ENCODE measurements at regions not wholly inside any gene's neighbourhood (a gene's known extent, or its start where the extent isn't known, plus 50 kb on each side); places are given as distances from the start of the nearest gene placed in this dataset.

DNA sequence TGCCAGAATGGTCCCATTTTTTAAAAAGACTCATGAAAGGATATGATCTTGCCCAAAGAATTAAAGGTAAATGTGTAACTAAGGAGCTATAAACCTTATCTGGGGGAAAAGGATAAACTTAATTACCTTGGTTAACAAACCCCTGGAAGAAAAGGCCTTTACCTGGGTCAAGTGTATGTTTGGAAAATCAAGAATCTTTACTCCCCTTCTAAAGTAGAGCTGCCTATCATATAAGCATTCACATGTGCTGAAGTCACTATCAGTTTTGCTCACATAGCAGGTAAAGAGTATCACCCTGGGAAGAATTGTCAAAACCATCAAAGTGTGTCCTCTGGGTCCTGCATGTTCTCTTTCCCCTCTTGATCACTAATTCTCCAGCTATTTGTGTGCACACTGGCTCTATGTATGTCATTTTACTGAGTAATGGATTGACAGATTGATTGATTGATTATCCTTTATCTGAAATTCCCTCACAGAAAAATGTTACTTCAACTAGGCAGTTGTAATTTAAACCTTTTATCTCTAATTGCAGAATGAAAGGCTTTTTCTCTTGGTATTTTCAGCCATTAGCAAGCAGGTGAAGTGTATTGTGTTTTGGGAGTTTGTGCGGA is 199.4 kb downstream of the NOL4 start:
- TF ChIP-seq, protein P1, sequence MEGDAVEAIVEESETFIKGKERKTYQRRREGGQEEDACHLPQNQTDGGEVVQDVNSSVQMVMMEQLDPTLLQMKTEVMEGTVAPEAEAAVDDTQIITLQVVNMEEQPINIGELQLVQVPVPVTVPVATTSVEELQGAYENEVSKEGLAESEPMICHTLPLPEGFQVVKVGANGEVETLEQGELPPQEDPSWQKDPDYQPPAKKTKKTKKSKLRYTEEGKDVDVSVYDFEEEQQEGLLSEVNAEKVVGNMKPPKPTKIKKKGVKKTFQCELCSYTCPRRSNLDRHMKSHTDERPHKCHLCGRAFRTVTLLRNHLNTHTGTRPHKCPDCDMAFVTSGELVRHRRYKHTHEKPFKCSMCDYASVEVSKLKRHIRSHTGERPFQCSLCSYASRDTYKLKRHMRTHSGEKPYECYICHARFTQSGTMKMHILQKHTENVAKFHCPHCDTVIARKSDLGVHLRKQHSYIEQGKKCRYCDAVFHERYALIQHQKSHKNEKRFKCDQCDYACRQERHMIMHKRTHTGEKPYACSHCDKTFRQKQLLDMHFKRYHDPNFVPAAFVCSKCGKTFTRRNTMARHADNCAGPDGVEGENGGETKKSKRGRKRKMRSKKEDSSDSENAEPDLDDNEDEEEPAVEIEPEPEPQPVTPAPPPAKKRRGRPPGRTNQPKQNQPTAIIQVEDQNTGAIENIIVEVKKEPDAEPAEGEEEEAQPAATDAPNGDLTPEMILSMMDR (IDR thresholded peaks at IDR 0.05): no peak
- no peak for TF ChIP-seq CREB1 (CRISPR knock-in tag; IDR thresholded peaks at IDR 0.05)
- TF ChIP-seq NR2C2 (CRISPR knock-in tag; IDR thresholded peaks at IDR 0.05): no peak
- TF ChIP-seq CREM (CRISPR knock-in tag; IDR thresholded peaks at IDR 0.05): no peak
- TF ChIP-seq SMAD3 (CRISPR knock-in tag; IDR thresholded peaks at IDR 0.05; ENCODE audit: borderline replicate concordance): no peak
- TF ChIP-seq, protein P2, sequence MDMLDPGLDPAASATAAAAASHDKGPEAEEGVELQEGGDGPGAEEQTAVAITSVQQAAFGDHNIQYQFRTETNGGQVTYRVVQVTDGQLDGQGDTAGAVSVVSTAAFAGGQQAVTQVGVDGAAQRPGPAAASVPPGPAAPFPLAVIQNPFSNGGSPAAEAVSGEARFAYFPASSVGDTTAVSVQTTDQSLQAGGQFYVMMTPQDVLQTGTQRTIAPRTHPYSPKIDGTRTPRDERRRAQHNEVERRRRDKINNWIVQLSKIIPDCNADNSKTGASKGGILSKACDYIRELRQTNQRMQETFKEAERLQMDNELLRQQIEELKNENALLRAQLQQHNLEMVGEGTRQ (CRISPR knock-in tag; IDR thresholded peaks at IDR 0.05): no peak
- TF ChIP-seq, protein P3, sequence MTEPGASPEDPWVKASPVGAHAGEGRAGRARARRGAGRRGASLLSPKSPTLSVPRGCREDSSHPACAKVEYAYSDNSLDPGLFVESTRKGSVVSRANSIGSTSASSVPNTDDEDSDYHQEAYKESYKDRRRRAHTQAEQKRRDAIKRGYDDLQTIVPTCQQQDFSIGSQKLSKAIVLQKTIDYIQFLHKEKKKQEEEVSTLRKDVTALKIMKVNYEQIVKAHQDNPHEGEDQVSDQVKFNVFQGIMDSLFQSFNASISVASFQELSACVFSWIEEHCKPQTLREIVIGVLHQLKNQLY (CRISPR knock-in tag; IDR thresholded peaks at IDR 0.05): no peak
- TF ChIP-seq, protein P4, sequence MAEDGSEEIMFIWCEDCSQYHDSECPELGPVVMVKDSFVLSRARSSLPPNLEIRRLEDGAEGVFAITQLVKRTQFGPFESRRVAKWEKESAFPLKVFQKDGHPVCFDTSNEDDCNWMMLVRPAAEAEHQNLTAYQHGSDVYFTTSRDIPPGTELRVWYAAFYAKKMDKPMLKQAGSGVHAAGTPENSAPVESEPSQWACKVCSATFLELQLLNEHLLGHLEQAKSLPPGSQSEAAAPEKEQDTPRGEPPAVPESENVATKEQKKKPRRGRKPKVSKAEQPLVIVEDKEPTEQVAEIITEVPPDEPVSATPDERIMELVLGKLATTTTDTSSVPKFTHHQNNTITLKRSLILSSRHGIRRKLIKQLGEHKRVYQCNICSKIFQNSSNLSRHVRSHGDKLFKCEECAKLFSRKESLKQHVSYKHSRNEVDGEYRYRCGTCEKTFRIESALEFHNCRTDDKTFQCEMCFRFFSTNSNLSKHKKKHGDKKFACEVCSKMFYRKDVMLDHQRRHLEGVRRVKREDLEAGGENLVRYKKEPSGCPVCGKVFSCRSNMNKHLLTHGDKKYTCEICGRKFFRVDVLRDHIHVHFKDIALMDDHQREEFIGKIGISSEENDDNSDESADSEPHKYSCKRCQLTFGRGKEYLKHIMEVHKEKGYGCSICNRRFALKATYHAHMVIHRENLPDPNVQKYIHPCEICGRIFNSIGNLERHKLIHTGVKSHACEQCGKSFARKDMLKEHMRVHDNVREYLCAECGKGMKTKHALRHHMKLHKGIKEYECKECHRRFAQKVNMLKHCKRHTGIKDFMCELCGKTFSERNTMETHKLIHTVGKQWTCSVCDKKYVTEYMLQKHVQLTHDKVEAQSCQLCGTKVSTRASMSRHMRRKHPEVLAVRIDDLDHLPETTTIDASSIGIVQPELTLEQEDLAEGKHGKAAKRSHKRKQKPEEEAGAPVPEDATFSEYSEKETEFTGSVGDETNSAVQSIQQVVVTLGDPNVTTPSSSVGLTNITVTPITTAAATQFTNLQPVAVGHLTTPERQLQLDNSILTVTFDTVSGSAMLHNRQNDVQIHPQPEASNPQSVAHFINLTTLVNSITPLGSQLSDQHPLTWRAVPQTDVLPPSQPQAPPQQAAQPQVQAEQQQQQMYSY (CRISPR knock-in tag; IDR thresholded peaks at IDR 0.05): no peak
- no peak for TF ChIP-seq ATF1 (CRISPR knock-in tag; IDR thresholded peaks at IDR 0.05)
- TF ChIP-seq SP1 (CRISPR knock-in tag; conservative IDR thresholded peaks at IDR 0.05): no peak

Measured in WTC11 (cell line).